Activated T-helper 1 cell treated with anti-CD3 and anti-CD28 coated beads, Interleukin-12 subunit alpha, Interleukin-12 subunit beta, Interleukin-2, Interleukin-4 antibody, amounts not matched to agents 30 ng/mL and 10 ng/mL and 1 ng/mL, durations not matched to agents 14 hours and 24 hours and 36 hours (primary cell): ENCODE measurements at regions not wholly inside any gene's neighbourhood (a gene's known extent, or its start where the extent isn't known, plus 50 kb on each side); places are given as distances from the start of the nearest gene placed in this dataset.
"Not testable (repeated sequence)": the region's sequence is repeated elsewhere in the genome, so short reads cannot be mapped to it uniquely, and the experiment has no call there.

ENCODE experiments used
- DNase-seq: peaks from one replicate; pipeline ENCODE4 v3.0.0; 2021; ENCODE audit warnings: low spot score
- H3K27ac Mint-ChIP-seq: one replicate; pipeline ENCODE4 v1.8.0; 2021; ENCODE audit warnings: mild to moderate bottlenecking, mixed read lengths
- H3K27me3 Mint-ChIP-seq: one replicate; pipeline ENCODE4 v1.8.0; 2022; ENCODE audit warnings: mild to moderate bottlenecking, moderate library complexity, mixed read lengths; ENCODE audit not compliant: insufficient read depth
- H3K36me3 Mint-ChIP-seq: one replicate; pipeline ENCODE4 v1.8.0; 2021; ENCODE audit warnings: low read depth, mixed read lengths
- H3K4me1 Mint-ChIP-seq: one replicate; pipeline ENCODE4 v1.8.0; 2021; ENCODE audit warnings: low read depth, mixed read lengths
- H3K4me3 Mint-ChIP-seq: one replicate; pipeline ENCODE4 v1.8.0; 2021; ENCODE audit warnings: mild to moderate bottlenecking, moderate library complexity, mixed read lengths
- H3K9me3 Mint-ChIP-seq: one replicate; pipeline ENCODE4 v1.8.0; 2021; ENCODE audit warnings: mixed read lengths
- intact Hi-C: fragments of 100-400 bp; cut with micrococcal nuclease; formaldehyde crosslinking; loops from one replicate; pipeline ENCODE4 v1.15.1; 2024

- H3K4me3 Mint-ChIP-seq, H3K27me3 Mint-ChIP-seq, intact Hi-C loops, H3K4me1 Mint-ChIP-seq, H3K9me3 Mint-ChIP-seq, H3K27ac Mint-ChIP-seq, H3K36me3 Mint-ChIP-seq: not testable (repeated sequence)
- peak; percentile 2 for DNase-seq
Observed at GRCh38 chr16:33009468-33009867, 184.6 kb upstream of the TP53TG3C start.

GRCh38 chr16:33027121-33027520, 166.9 kb upstream of the TP53TG3C start:
- H3K4me1 Mint-ChIP-seq, H3K27ac Mint-ChIP-seq, DNase-seq, H3K9me3 Mint-ChIP-seq, intact Hi-C loops, H3K36me3 Mint-ChIP-seq, H3K27me3 Mint-ChIP-seq, H3K4me3 Mint-ChIP-seq: not testable (repeated sequence)

- intact Hi-C loops, H3K36me3 Mint-ChIP-seq, H3K27ac Mint-ChIP-seq, H3K4me1 Mint-ChIP-seq, H3K9me3 Mint-ChIP-seq, H3K27me3 Mint-ChIP-seq, DNase-seq, H3K4me3 Mint-ChIP-seq: not testable (repeated sequence)
Observed at GRCh38 chr16:33027941-33028340, 166.1 kb upstream of the TP53TG3C start.

GRCh38 chr16:33028707-33029390, 165.2 kb upstream of the TP53TG3C start:
- H3K4me3 Mint-ChIP-seq, H3K27ac Mint-ChIP-seq, DNase-seq, H3K4me1 Mint-ChIP-seq, H3K27me3 Mint-ChIP-seq, intact Hi-C loops, H3K9me3 Mint-ChIP-seq, H3K36me3 Mint-ChIP-seq: not testable (repeated sequence)

- DNase-seq, H3K27ac Mint-ChIP-seq, H3K9me3 Mint-ChIP-seq, intact Hi-C loops, H3K36me3 Mint-ChIP-seq, H3K4me3 Mint-ChIP-seq, H3K27me3 Mint-ChIP-seq, H3K4me1 Mint-ChIP-seq: not testable (repeated sequence)
Observed at GRCh38 chr16:33048849-33049248, 145.2 kb upstream of the TP53TG3C start.

GRCh38 chr16:33059206-33059605, 134.8 kb upstream of the TP53TG3C start:
- no peaks in the 10 kb centered on the region for H3K27me3 Mint-ChIP-seq
- no peak overlapping the region for H3K27ac Mint-ChIP-seq
- H3K36me3 Mint-ChIP-seq: no peaks in the 10 kb centered on the region
- no peaks in the 10 kb centered on the region for H3K4me1 Mint-ChIP-seq
- no peak overlapping the region for H3K4me3 Mint-ChIP-seq
- intact Hi-C loops: no loop called here
- H3K9me3 Mint-ChIP-seq: no peaks in the 10 kb centered on the region
- DNase-seq: no peak

- H3K4me1 Mint-ChIP-seq, H3K4me3 Mint-ChIP-seq, H3K27ac Mint-ChIP-seq, H3K27me3 Mint-ChIP-seq, H3K9me3 Mint-ChIP-seq, H3K36me3 Mint-ChIP-seq, intact Hi-C loops, DNase-seq: not testable (repeated sequence)
Observed at GRCh38 chr16:33059654-33060421, 134.2 kb upstream of the TP53TG3C start.

GRCh38 chr16:33062763-33063162, 131.3 kb upstream of the TP53TG3C start:
- intact Hi-C loops, H3K4me1 Mint-ChIP-seq: not testable (repeated sequence)

GRCh38 chr16:33063365-33064170, 130.5 kb upstream of the TP53TG3C start:
- intact Hi-C loops, DNase-seq: not testable (repeated sequence)

More at GRCh38 chr16:33062763-33063162, 131.3 kb upstream of the TP53TG3C start:
- H3K4me3 Mint-ChIP-seq, H3K9me3 Mint-ChIP-seq, H3K27ac Mint-ChIP-seq, H3K27me3 Mint-ChIP-seq, H3K36me3 Mint-ChIP-seq, DNase-seq: not testable (repeated sequence)

GRCh38 chr16:33064454-33065073, 129.5 kb upstream of the TP53TG3C start:
- H3K9me3 Mint-ChIP-seq, intact Hi-C loops, H3K27ac Mint-ChIP-seq, H3K27me3 Mint-ChIP-seq, DNase-seq, H3K4me3 Mint-ChIP-seq, H3K36me3 Mint-ChIP-seq, H3K4me1 Mint-ChIP-seq: not testable (repeated sequence)

More at GRCh38 chr16:33063365-33064170, 130.5 kb upstream of the TP53TG3C start:
- H3K36me3 Mint-ChIP-seq, H3K4me1 Mint-ChIP-seq, H3K9me3 Mint-ChIP-seq, H3K4me3 Mint-ChIP-seq, H3K27ac Mint-ChIP-seq, H3K27me3 Mint-ChIP-seq: not testable (repeated sequence)
